ENCODE measurements at regions not wholly inside any gene's neighbourhood (a gene's known extent, or its start where the extent isn't known, plus 50 kb on each side); places are given as distances from the start of the nearest gene placed in this dataset.

DNA sequence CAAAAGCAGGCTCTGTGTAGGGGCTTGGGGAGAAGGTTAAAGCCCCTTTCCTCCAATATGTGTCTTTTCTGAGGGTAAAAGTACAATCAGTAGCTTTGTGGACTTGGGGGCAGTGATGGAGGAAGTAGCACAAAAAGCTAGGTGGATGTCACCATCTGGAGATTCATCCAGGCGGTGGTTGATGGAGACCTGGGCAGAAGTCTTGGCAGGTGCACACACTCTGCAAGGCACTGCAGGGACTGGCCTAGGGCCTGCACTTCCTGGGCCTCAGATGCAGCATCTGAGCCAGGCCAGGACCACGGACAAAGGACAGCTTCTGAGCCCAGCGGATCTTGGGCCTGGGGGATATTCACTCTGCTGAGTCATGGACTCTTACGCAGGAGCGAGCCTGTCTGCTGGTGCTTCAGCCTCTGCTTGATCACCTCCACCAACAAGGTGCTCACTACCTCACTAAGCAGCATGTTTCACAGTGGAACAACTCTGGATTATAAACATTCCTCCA, 391.1 kb downstream of the TNS1 start:
- no peak for TF ChIP-seq CTCF (IDR thresholded peaks at IDR 0.05)
- TF ChIP-seq POLR2AphosphoS5 (IDR thresholded peaks at IDR 0.05), result no peak

Data from prostate gland (tissue), 2 donors.